ENCODE measurements at regions not wholly inside any gene's neighbourhood (a gene's known extent, or its start where the extent isn't known, plus 50 kb on each side); places are given as distances from the start of the nearest gene placed in this dataset.

DNA sequence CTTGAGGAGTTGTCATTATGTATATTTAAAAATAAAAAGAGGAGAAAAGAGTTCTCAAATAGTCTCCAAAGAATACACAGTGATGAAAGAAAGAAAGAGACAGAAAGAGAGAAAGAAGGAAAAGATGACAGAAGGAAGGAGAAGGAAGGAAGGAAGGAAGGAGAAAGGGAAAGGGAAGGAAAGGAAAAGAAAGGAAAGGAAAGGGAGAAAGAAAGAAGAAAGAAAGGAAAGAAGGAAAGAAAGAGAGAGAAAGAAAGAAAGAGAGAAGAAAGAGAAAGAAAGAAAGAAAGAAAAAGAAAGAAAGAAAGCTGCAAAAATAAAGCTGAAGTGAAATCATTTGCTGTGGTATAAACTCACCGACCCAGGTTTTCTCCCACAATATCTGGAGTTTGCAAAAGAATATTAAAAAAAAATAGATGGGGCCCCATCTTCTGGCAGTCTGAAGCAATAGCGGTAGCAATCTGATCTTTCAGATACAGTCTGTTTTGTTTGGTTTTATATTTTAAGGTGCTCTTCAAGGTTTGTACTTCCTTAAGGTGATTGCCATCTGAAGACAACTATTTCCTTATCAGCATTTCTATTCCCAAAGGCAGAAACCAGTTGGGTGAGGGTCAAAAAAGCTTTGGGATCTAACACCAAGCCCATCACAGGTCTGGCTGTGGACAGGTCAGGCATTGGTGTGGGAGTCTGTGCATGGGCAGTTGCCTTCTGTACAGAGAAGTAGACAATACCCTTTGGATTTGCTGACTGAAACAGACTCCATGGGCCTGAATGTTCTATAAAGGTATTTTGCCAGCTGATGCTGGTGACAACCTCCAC lies 160.4 kb downstream of the CPEB2 start:
- no peak for TF ChIP-seq POLR2A (IDR thresholded peaks at IDR 0.05)
- TF ChIP-seq CTCF (IDR thresholded peaks at IDR 0.05 in 4 of 5, conservative IDR thresholded peaks at IDR 0.05 in 1 of 5): no peak

Measured in gastrocnemius medialis (tissue), 4 donors.